NCI-H1105 treated with DMSO at 0.1 percent for 48 hours (cell line): ENCODE measurements at regions not wholly inside any gene's neighbourhood (a gene's known extent, or its start where the extent isn't known, plus 50 kb on each side); places are given as distances from the start of the nearest gene placed in this dataset.

Experiments used
- DNase-seq: peaks from one replicate; lab custom pipeline; 2025; lab: John Stamatoyannopoulos, UW

DNA sequence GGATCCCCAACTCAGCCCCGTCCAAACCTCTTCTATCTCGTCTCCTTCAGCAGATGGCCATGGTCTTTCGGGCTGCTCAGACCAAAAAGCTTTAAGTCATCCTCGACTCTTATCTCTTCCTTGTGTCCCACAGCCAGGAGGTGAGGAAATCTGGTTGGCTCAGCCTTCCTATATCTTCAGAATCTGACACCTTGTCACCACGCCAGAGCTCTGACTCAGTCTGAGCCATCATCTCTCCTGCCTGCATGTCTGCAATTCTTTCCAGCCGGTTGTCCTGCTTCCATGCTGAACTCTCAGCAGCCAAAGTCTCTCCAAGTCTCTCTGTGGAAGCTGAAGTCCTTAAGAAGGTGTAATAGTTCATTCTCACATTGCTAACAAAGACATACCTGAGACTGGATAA is 419.3 kb upstream of the ADAMTS16 start:
- no peak for DNase-seq

DNA sequence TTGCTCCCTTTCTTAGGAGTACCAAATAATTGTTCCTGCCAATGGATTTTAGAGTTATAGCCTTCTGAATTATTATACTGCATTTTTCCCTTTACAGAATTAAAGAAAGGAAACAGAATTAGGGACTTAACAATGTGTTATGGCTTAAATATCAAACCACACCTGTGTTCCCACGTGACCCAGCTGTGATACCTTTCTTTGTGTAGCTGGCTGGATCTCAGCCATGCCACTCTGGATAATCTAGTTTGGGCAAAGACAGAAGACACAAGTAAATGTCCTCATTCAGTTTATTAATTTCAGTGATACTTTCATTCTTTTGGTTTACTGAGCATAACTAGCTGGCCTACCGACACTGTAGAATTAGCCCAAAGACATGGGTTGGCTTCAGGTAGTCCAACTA is 417.2 kb upstream of the ADAMTS16 start:
- no peak for DNase-seq

DNA sequence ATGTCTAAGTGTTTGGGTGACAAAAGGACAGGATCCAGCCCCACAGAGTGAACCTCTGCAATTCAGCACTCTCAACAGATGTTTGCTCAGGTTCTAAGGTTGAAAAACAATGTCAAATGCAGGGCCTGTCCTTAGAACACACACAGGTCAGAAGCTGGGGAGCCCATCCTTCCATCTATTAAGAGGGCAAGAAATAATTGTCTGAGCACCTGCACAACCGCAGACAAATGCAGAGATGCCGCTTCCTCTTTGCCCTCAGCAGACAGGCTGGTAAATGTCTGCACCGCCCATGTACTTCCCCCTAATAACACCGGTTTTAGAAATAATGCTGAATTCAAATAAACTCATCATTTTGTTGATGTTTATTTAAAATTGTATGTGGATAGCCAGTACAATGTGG is 414.5 kb upstream of the ADAMTS16 start:
- no peak for DNase-seq

DNA sequence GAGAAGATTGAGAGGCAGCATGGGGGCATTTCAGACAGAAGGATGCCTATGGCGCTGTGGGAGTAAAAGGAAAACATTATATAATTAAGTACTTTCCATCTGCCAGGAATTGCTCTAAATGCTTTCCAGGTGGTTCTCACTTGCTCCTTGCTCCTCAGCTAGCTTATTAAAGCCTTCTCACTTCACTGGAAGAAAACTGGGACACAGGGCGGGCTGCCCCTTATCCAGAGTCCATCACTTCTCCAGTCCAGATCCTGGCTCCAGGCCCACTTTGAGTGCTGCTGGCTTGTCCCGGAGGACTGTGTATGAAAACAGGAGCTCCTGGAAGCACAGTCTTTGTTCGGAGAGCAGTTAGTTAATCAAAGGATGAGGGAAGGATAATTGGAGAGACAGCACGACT is 409.9 kb upstream of the ADAMTS16 start:
- DNase-seq, result no peak

DNA sequence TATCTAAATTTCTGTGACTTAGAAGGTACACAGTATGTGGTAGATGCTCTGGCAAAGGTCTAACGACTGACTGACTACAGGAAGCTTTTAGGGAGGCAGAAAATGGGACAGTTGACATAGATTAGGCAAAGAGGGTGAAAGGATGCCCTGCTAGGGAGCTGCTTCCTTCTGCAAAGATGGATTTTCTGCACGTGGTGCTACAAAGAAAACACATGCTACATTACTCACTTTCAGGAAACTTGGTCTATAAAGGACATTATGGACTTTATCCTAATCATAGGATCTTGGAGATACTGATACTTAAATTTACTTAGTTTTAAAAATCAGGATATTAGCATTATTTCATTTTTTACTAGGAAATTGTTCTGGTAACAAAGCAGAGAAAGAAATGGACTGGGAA is 405.8 kb upstream of the ADAMTS16 start:
- no peak for DNase-seq

DNA sequence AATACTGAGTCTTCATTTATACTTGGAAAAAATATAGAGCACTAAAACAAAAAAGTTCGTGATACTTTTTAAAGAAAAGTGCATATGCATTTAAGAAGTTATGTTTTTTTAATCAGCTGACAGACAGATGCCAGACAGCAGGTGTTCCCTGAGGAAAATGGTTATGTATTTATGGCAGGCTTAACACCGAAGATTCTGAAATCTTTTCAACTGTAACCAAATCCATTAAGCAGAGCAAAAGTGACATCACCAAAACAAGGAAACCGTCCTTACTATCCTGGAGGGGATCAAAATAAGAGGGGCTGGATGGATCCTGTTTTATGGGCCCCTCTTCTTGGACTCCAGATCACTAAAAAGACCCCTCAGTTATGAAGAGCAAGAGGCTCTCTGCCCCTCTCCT is 404.9 kb upstream of the ADAMTS16 start:
- no peak for DNase-seq

DNA sequence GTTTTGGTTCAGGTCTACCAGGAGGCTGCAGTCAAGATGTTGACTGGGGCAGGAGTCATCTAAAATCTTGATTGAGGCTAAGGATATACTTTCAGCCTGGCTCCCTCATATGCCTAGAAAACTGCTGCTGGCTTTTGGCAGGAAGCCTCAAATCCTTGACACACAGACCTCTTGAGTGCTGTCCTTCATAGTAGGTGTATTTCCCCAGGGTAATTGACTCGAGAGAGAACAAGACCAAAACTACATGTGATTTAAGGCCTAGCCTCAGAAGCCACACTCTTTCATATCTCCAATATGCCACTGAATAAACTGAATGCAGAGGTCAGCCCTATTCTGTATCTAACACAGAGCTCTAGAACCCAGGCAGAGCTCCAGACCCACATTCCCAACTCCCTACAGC is 402.3 kb upstream of the ADAMTS16 start:
- peak; percentile 17 for DNase-seq

DNA sequence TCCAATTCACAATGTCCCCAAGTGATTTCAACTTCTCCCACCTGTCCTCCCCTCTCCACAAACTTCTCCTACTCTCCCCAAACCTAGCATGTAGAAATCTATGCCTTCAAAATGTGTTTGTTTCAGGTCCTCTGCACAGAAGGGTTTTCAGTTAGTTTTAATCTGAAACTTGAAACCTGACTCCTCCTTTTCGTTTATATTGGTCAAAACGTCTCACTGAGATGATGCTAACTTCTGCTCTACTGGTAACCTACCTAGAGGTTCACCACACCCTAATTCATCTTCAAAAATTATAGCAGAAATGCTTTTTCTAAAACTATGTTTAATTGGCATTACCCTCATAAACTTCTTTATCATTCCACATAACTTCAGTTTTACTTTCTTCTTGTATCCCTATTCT is 401.8 kb upstream of the ADAMTS16 start:
- DNase-seq, result no peak

DNA sequence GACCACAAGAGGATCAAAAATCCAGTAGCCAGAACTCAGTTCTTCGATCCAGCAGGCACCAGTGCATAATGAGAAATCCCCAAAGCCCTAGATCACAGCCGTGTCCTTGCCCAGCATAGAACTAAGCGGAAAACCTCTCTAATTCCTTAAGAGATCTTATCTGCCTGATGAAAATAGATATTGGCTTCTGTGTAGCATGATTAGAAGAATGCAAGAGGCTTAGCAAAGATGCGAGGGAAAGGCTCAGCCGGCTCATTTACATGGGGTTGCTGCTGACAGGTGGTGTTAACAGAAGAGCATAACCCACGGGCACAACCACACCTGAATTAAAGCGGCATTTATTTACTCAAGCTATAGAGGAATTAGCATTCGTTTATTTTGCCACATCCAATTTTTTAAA is 400.0 kb upstream of the ADAMTS16 start:
- no peak for DNase-seq

DNA sequence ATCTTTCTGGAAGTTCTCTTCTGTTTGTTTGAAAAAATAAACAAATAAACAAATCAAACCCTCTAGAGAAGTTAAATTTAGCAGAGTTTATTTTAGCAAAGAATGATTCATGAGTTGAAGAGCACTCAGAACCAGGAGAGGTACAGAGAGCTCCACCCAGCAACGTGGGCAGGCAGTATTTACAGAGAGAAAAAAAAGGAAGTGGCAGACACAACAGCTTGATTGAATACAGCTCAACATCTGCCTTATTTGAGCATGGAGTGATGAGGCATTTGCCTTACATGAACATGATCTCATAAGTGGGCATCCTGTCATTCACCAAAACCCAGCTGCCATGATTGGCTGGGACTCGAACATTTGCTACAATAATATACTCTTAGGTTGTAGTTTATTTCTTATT is 381.6 kb upstream of the ADAMTS16 start:
- DNase-seq, result peak; percentile 41

DNA sequence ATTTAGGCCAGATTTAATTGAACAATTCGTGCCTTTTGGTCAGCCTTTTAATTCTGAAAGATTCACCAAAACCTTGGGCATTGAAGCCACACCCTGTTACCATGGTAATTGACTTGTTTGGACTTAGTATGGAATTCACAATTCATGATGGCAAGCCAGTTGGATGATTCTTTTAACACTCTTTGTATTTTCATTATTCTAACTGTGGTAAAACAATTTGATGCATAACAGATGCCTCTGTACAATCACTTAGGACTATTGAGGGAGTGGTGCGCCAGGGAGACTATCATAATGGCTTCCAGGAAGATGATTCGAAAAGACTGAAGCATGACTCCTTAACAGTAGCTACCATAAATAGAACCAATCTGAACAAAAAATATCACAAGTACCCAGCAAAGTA is 381.1 kb upstream of the ADAMTS16 start:
- no peak for DNase-seq

DNA sequence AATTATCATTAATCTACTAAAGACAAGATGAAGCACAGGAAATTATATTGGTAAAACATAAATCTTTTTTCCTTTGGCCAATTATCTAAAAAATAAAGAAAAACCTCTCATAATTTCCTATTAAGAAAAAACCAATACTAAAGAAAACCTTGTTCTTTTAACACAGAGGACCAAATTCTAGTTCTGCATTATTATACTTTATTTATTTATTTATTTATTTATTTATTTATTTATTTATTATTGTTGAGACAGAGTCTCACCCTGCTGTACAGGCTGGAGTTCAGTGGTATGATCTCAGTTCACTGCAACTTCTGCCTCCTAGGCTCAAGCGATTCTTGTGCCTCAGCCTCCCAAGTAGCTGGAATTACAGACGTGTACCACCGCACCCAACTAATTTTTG is 377.8 kb upstream of the ADAMTS16 start:
- no peak for DNase-seq

DNA sequence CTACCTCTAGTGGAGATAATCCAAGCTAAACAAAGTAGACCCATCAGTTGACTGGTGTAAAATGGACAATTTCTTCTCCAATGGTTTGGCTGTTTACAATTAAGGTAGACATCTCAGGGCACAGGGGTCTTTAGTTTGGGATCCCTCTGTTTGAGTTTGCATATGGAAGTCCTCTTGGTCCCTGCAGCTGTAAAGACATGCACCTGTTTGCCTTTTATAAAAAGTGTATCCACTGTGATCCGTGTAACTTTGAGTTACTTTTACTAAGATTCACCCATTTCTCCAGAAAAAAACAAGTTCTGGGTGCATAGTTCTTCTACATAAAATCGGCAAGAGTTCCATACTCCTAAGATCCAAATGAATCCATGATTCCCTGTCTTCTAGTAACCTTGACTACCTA is 374.7 kb upstream of the ADAMTS16 start:
- no peak for DNase-seq

DNA sequence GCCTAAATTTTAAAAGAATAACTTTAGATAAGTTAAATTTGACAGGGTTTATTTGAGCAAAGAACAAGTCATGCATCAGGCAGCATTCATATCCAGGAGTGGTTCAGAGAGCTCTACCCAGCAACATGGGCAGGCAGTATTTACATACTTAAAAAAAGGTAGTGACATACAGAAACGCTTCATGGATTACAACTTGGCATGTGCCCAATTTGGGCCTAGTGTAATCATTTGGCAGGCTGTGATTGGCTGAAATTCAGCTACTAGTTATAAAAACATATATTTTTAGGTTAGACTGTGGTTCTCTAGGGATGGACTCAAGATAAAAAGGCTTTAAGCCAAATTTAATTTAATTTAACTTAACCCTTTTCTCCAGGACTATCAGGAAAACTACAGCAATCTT is 374.0 kb upstream of the ADAMTS16 start:
- no peak for DNase-seq

DNA sequence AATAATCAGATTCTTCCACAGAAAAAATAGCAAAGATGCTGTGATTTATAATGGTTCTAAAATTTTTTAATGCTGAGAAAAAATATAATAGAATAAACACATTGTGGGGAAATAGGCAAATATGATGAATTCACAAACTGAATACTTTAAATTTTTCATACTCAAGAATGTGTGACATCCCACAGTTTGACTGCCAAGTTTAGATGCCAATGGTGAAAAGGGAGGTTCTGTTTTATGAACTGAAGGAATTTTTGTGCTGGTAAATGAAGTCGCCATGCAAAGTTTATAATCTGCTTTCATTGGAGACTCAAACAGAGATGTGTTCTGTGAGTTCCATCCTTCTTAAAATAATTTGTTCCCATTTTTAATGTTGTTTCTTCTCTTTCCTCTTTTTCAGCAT is 367.5 kb upstream of the ADAMTS16 start:
- DNase-seq, result no peak

DNA sequence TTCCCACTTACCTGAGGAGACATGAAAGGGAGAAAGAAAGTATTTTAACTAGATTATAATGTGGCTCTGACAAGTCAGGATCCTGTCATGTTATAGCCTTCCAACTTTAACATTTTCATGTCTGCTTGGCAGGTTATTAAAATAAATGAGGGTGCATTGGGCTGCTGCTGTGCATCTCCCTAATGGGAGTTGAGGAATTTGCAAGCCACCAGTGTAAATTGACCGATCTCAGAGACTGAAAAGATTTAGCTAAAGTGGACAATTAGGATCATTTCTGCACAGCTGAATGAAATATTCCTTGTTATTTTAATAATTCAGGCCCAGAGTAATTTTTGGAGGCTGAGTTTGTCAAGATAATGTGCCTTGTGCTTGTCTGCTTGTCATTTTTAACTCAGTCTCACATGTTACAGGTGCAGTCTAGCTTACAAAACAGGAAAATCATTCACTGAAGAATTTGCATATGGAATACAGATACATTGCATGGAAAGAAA is 366.3 kb upstream of the ADAMTS16 start:
- DNase-seq, result no peak

DNA sequence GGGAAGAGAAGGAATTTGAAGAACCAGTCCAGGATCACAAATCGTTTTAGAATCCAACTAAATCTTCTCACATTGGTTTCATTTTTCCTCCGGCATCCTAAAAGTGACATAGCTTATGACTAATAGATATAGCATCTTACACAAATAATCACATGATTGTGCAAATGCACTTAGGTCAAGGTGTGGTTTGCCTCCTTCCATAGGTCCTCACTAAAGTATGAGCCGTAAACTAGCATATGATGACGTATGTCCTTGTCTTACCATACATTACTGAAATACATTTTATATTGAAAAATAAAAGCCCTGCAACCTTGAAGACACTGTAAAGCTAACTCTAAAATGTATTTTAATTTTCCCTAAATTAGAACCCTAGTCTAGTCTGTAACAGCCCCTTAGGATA is 362.7 kb upstream of the ADAMTS16 start:
- no peak for DNase-seq

DNA sequence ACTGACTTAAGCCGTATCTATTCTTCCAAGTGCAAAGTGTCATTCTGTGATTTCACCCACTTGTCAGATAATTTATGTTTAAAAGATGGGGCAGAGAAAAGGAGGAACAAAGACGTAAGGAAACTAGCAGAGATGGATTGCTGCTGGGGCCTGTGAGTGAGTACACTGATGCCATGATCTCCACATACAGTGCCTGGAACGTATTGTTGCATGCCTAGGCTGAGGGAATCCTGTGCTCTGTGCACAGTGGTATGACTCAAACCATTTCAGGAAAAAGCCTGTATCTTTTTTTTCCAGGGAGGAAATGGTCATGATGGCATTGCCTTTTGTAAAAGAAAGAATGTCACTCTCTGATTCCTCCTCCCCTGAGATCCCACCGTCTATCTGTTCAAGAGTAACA is 359.5 kb upstream of the ADAMTS16 start:
- DNase-seq, result no peak

DNA sequence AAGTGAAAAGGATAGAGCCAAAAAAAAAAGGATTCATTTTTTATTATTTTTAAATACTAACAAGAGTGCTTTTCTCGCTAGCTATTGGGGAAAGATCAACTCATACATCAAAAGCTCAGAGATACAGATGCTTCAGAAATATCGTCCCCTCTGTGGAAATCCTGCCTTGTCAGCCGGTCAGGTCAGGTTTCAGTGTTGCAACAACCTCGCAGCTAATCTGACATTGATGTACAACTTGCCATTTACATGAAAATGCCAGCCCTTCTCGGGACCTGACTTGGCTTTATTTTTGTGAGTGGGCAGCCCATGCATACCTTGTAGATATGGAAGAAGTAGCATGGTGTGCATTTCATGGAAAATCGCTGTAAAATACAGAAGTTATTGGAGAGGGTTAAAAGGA is 358.8 kb upstream of the ADAMTS16 start:
- no peak for DNase-seq

DNA sequence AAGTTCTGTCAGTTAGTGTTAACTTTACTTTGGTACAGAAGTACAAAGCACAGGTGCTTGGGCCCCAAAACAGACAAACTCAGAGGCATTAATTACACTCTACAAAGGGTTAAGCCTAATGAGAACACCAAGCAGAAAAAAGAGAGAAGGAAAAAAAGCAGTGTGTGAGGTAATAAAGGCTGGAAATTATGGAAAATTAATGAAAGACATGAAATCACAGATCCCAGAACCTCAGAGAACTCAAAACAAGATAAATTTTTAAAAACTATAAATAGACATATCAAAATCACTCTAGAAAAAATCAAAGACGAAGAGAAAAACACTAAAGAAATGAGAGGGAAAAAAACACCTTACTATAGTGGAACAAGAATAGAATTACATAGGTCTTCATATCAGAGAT is 354.2 kb upstream of the ADAMTS16 start:
- no peak for DNase-seq

DNA sequence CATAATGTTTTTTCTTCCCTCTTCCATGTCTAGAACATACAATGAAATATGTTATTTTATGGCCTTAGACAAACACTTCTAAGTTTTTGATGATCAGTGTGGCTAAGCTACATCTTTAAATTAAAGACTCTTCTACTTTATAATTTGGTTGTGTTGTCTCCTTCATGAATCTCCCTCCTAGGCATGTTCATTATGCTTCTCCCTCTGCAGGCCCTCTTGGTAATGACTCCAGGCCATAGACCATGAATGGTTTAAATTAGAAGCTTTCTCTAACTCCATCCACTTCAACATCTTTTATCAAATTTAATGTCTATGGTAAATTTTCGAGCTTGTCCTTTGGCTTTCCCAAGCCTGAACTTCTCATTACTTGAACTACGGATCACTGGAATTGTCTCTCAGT is 342.7 kb upstream of the ADAMTS16 start:
- no peak for DNase-seq

DNA sequence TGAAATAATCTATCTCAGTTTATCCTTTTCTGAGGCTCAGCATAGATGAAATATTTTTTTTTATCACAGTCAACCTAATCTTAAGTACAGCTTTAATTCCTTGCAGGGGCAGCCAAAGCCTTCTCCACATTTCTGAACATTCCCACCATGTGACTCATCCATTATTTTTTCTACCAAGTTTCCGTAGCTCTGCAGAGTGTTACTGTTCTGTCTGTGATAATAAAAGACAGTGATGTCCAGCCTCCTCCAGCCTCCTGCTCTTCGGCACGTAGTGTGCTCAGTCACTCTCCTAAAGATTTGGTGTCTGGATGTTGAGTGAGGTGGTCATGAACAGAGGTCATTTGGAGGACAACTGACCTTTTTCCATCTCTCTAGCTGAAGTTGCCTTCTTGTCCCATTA is 338.1 kb upstream of the ADAMTS16 start:
- no peak for DNase-seq

DNA sequence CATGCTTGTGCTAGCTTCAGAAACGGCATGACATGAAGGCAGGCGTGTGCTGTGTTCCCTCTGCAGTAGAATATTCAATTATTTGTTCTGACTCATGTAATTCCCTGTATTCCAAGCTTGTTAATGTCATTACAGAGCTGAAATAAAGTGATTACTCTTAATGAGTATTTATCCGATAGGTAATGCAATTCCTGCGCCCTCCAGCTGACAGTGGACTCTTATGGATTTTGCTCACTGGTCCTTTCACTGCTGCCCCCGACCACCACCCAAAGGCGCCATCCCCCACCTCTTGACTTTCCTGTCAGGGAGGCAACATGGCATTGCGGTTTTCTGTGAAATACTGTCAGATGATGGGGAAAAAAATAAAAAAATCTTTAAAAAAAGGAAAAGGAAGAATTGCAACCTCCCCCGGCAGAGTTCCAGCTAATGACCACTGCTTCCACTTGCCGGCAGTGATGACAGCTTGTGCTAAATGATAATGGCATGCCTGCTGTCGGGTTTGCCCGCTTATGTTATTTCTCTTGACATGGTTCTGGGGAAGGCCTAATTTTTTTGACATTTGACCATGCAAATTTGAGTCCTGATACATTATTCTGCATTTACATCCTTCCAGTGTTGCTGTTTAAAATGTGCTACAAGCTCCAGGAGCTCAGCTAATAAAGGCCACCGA is 335.3 kb upstream of the ADAMTS16 start:
- no peak for DNase-seq

DNA sequence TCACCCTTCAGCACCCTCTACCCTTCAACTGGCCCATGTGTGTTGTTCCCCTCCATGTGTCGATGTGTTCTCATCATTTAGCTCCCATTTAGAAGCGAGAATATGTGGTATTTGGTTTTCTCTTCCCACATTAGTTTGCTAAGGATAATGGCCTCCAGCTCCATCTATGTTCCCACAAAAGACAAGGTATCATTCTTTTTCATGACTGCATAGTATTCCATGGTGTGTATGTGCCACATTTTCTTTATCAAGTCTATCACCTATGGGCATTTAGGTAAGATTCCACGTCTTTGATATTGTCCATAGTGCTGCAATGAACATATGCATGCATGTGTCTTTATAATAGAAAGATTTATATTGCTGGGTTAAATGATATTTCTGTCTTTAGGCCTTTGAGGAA is 325.1 kb upstream of the ADAMTS16 start:
- no peak for DNase-seq

DNA sequence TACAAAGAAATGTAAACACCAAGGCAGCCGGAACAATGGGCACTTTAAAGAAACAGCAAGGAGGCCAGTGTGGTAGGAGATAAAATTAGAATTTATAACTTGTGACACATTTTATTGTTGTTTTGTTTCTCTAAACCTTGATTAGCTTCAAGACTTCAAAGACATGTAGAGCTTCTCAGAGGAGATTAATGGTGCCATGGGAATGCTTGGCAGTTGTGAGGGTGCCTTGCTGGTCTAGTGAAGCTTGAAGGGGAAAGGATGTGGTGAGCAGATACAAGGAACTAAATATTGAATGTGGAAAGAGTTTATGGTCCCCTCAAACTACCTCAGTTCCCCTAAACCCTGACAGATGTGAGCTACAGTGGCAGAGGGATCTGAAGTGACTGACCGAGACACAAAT is 322.4 kb upstream of the ADAMTS16 start:
- no peak for DNase-seq
